Suprapubic skin (tissue), 4 donors: ENCODE measurements at regions not wholly inside any gene's neighbourhood (a gene's known extent, or its start where the extent isn't known, plus 50 kb on each side); places are given as distances from the start of the nearest gene placed in this dataset.

Source experiments
- DNase-seq, 2 donors: peaks; one replicate each; pipeline ENCODE4 v3.0.0-alpha.2; 2019; ENCODE audit warnings: low spot score in 2 of 2
- H3K27ac ChIP-seq: fragments of 200-600 bp; sonication (generic); one replicate; pipeline ENCODE4 v1.5.1; 2019
- H3K27me3 ChIP-seq: fragments of 200-600 bp; sonication (generic); one replicate; pipeline ENCODE4 v1.5.1; 2019
- H3K36me3 ChIP-seq: fragments of 200-600 bp; sonication (generic); one replicate; pipeline ENCODE4 v1.5.1; 2019
- H3K4me1 ChIP-seq: fragments of 200-600 bp; sonication (generic); one replicate; pipeline ENCODE4 v1.5.1; 2019
- H3K4me3 ChIP-seq: fragments of 200-600 bp; sonication (generic); one replicate; pipeline ENCODE4 v1.5.1; 2019; ENCODE audit warnings: mild to moderate bottlenecking
- H3K9me3 ChIP-seq: fragments of 200-600 bp; sonication (generic); one replicate; pipeline ENCODE4 v1.5.1; 2019
- EP300 ChIP-seq: sonication (generic); formaldehyde crosslinking; IDR thresholded peaks from one replicate; pipeline ENCODE4 v1.6.1; 2017; ENCODE audit warnings: antibody characterized with exemption
- POLR2A ChIP-seq, 2 donors: fragments of 450-650 bp; IDR thresholded peaks; one replicate each; pipeline ENCODE4 v1.6.1; 2017; ENCODE audit warnings: antibody characterized with exemption in 2 of 2, mild to moderate bottlenecking in 2 of 2, moderate library complexity in 2 of 2
- POLR2AphosphoS5 ChIP-seq, 3 donors: sonication (generic); formaldehyde crosslinking; IDR thresholded peaks; one replicate each; pipeline ENCODE4 v1.6.1; 2017; ENCODE audit warnings: antibody characterized with exemption in 3 of 3
- WGBS: methylation state at CpG from one replicate; pipeline ENCODE4 v1.1.5; 2018; 5-methylcytosine and 5-hydroxymethylcytosine counted together
- TF ChIP-seq, protein P1 (sequence below), 2 donors: fragments of 200-600 bp in 1 of 2; fragments of 450-650 bp in 1 of 2; sonication (generic) in 1 of 2; IDR thresholded peaks; one replicate each; pipeline ENCODE4 v1.5.1; 2016 to 2019; ENCODE audit warnings: antibody characterized with exemption in 2 of 2, mild to moderate bottlenecking in 1 of 2, moderate library complexity in 1 of 2

DNA sequence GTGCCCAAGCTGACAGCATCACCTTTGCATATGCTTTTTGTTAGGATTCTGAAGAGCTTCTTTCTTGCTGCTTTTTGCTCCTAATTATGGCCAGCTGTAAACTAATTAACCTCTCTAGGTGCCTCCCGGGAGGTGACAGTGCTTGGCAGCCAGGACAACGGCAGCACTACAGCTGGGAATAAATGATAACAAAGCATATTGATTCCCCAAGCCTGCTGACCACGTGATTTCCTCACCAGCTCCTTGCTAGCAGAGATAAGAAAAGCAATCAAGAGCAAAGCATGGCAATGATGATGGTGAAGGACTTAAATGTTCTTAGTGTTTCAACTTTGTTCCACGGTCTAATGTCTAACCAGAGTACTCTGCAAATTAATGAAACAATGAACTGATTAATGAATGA lies 1074.4 kb upstream of the GYPC start:
- no peak overlapping the region for H3K27ac ChIP-seq
- H3K9me3 ChIP-seq: peaks cover 5% of the 10 kb centered on the region
- DNase-seq: no peak
- no peaks in the 10 kb centered on the region for H3K36me3 ChIP-seq
- WGBS: 33% methylated on average over 4 of the region's 4 CpGs
- no peaks in the 10 kb centered on the region for H3K4me1 ChIP-seq
- H3K4me3 ChIP-seq: no peak overlapping the region
- H3K27me3 ChIP-seq: no peaks in the 10 kb centered on the region
- TF ChIP-seq POLR2AphosphoS5 (IDR thresholded peaks at IDR 0.05) (no peak), POLR2A (IDR thresholded peaks at IDR 0.05) (no peak), EP300 (no peak)
- TF ChIP-seq, protein P1, sequence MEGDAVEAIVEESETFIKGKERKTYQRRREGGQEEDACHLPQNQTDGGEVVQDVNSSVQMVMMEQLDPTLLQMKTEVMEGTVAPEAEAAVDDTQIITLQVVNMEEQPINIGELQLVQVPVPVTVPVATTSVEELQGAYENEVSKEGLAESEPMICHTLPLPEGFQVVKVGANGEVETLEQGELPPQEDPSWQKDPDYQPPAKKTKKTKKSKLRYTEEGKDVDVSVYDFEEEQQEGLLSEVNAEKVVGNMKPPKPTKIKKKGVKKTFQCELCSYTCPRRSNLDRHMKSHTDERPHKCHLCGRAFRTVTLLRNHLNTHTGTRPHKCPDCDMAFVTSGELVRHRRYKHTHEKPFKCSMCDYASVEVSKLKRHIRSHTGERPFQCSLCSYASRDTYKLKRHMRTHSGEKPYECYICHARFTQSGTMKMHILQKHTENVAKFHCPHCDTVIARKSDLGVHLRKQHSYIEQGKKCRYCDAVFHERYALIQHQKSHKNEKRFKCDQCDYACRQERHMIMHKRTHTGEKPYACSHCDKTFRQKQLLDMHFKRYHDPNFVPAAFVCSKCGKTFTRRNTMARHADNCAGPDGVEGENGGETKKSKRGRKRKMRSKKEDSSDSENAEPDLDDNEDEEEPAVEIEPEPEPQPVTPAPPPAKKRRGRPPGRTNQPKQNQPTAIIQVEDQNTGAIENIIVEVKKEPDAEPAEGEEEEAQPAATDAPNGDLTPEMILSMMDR (IDR thresholded peaks at IDR 0.05): no peak

DNA sequence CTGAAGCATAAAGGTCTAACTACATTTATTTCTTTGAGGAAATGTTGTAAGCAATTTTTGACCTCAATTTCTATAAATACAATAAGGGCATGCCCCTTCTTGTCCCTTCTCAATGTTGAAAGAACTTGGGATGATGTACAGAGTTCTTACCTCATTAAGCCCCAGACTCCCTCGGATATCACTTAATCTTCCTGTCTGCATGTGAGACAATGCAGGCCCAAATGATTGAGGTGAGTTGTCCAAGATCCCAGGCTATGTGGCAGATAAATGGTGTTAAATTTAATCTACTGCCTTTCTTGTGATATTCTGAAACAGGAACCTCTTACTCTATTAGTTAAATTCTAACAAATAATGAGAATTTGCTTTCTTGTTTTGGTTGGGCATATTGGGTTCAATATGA lies 1073.4 kb upstream of the GYPC start:
- no peak for DNase-seq
- no peaks in the 10 kb centered on the region for H3K27me3 ChIP-seq
- no peak overlapping the region for H3K27ac ChIP-seq
- no peak for TF ChIP-seq POLR2AphosphoS5 (IDR thresholded peaks at IDR 0.05)
- TF ChIP-seq EP300: no peak
- TF ChIP-seq, protein P1 (IDR thresholded peaks at IDR 0.05): no peak
- no peak for TF ChIP-seq POLR2A (IDR thresholded peaks at IDR 0.05)
- H3K36me3 ChIP-seq: no peaks in the 10 kb centered on the region
- H3K4me1 ChIP-seq: no peaks in the 10 kb centered on the region
- H3K9me3 ChIP-seq: peaks cover 5% of the 10 kb centered on the region
- H3K4me3 ChIP-seq: no peak overlapping the region
- WGBS: 19% methylated on average over 1 of the region's 1 CpG

DNA sequence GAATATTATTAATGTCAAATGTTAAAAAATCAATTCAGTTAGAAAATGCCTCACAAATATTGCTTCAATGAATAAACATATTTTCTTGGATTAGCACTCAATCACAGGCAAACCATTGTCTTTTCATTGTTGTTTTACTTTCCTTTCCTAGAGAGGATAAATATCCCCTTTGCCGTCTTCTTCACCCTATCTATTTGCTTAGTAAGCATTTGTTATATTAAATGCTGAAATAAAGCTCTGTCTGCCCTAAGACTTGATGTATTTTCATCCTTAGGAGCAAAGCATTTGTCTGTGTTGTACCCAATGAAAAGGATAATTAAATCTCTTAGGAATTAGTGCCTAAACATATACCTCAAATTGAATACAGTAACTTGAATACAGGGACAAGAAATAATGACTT lies 1071.2 kb upstream of the GYPC start:
- H3K27me3 ChIP-seq: no peaks in the 10 kb centered on the region
- 76% methylated on average over 1 of the region's 1 CpG for WGBS
- no peak overlapping the region for H3K27ac ChIP-seq
- DNase-seq: no peak
- no peak for TF ChIP-seq POLR2A (IDR thresholded peaks at IDR 0.05)
- TF ChIP-seq, protein P1 (IDR thresholded peaks at IDR 0.05): no peak
- TF ChIP-seq POLR2AphosphoS5 (IDR thresholded peaks at IDR 0.05): no peak
- TF ChIP-seq EP300: no peak
- H3K4me3 ChIP-seq: no peak overlapping the region
- no peaks in the 10 kb centered on the region for H3K9me3 ChIP-seq
- no peaks in the 10 kb centered on the region for H3K36me3 ChIP-seq
- no peaks in the 10 kb centered on the region for H3K4me1 ChIP-seq

DNA sequence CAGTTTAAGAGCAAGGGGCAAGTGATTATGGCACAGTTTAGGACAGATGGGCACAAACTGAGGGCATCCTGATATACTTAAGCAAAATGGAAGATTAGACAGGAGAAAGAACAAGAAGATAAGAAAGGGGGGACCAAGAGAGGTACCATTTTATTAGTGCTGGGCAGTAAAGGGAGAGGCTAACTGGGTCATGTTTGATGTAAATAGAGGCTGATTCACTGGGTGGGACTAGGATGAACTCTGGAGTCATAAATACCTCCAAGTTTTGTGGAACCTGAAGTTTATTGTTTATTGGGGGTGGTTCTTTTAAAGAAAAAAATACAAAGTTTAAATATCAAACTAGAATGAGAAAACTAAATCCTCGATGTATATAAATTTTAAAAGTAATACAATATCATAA lies 1067.2 kb upstream of the GYPC start:
- 80% methylated on average over 1 of the region's 1 CpG for WGBS
- Histone ChIP-seq H3K27me3 (no peaks in the 10 kb centered on the region), H3K4me3 (no peak overlapping the region), H3K36me3 (no peaks in the 10 kb centered on the region), H3K27ac (no peak overlapping the region), H3K4me1 (no peaks in the 10 kb centered on the region), H3K9me3 (no peaks in the 10 kb centered on the region)
- DNase-seq: no peak
- no peak for TF ChIP-seq EP300
- TF ChIP-seq POLR2AphosphoS5 (IDR thresholded peaks at IDR 0.05): no peak
- no peak for TF ChIP-seq POLR2A (IDR thresholded peaks at IDR 0.05)
- TF ChIP-seq, protein P1 (IDR thresholded peaks at IDR 0.05): no peak

DNA sequence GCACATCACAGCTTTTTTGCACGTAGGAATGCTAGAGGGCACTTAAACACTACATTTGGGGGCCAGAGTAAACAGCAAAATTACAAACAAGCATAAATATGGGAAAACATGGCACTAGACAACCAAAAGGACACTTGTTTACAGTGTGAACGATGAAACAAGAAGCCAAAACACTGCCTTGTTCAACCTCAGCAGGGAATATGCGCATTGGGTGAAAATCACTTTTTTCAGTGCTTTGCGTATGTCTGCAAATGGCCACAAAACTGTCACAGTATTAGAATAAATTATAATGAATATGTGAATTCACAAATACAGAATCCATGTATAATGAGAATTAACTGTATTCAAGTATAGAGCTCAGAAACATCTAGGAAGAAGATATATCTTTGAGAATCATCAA lies 1064.0 kb upstream of the GYPC start:
- H3K4me3 ChIP-seq: no peak overlapping the region
- no peak for TF ChIP-seq EP300
- TF ChIP-seq POLR2AphosphoS5 (IDR thresholded peaks at IDR 0.05): no peak
- no peak for TF ChIP-seq POLR2A (IDR thresholded peaks at IDR 0.05)
- TF ChIP-seq, protein P1 (IDR thresholded peaks at IDR 0.05): no peak

More for the DNA sequence above, 1064.0 kb upstream of the GYPC start:
- Histone ChIP-seq H3K27ac (no peak overlapping the region), H3K9me3 (no peaks in the 10 kb centered on the region), H3K27me3 (no peaks in the 10 kb centered on the region), H3K36me3 (no peaks in the 10 kb centered on the region), H3K4me1 (no peaks in the 10 kb centered on the region)
- WGBS: 65% methylated on average over 4 of the region's 4 CpGs
- no peak for DNase-seq
